Brain microvascular endothelial cell (primary cell): ENCODE measurements at regions not wholly inside any gene's neighbourhood (a gene's known extent, or its start where the extent isn't known, plus 50 kb on each side); places are given as distances from the start of the nearest gene placed in this dataset.
A peak's percentile ranks its signal among the peaks of the same experiment; 100 is the strongest.

ENCODE experiments used
- DNase-seq: peaks from one replicate; pipeline ENCODE4 v3.0.0-alpha.2; 2020
- H3K27ac ChIP-seq: fragments of 250-450 bp; sonication (Bioruptor Pico); 2 replicates; pipeline ENCODE4 v1.5.1; 2020; ENCODE audit warnings: mild to moderate bottlenecking, moderate library complexity
- H3K27me3 ChIP-seq: fragments of 250-450 bp; sonication (Bioruptor Pico); replicated peaks from 2 replicates; pipeline ENCODE4 v1.5.1; 2020; ENCODE audit warnings: mild to moderate bottlenecking
- H3K36me3 ChIP-seq: fragments of 250-450 bp; sonication (Bioruptor Pico); replicated peaks from 2 replicates; pipeline ENCODE4 v1.5.1; 2020; ENCODE audit warnings: mild to moderate bottlenecking
- H3K4me3 ChIP-seq: 2 replicates; pipeline ENCODE4 v1.5.1; 2011; ENCODE audit warnings: low read depth, mild to moderate bottlenecking, control low read depth, low read length, moderate library complexity
- in situ Hi-C: cut with HindIII; loops from 2 replicates; pipeline ENCODE4 v1.10.0; 2017; ENCODE audit warnings: low sequenced_read_pairs, low pct_ligation_motif_present
- TF ChIP-seq, protein P1 (sequence below): IDR thresholded peaks from 2 replicates; pipeline ENCODE4 v1.5.1; 2011; ENCODE audit warnings: low read depth, mild to moderate bottlenecking, moderate library complexity, low read length, control low read depth, inconsistent platforms; ENCODE audit errors: missing control alignments

DNA sequence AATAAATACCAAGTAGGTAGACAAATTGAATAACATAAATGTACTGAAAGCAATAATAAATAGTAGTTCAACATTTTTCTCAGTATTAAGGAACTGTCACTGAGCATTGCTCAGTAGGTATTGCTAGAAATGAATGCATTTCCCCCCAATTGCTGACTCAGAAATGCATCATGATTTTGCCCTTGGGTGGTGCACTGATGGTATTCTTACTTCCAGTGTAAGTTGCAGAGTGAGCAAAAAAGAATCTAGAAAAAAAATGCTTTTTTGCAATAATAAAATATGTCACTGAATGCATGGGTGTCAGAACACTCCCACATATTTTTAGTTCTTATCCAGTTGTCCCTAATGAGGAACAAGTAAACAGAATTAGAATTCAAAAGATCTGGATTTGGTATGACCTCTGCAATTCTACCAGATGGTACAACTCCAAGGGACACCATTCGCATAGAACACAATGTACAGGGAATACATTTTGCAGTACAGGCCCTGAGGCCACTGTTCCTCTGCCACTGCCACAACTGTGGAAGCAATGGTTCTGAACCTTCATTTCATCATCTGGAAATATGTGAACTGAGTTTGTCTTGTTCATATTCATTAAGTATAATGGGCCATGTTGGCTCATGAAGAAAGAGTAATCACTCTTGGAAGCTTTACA is 78.0 kb downstream of the ATP6V1G3 start:
- Histone ChIP-seq H3K36me3 (no peaks in the 10 kb centered on the region), H3K27me3 (no peaks in the 10 kb centered on the region), H3K4me3 (no peak overlapping the region), H3K27ac (no peak overlapping the region)
- DNase-seq = peak; percentile 34
- TF ChIP-seq, protein P1, sequence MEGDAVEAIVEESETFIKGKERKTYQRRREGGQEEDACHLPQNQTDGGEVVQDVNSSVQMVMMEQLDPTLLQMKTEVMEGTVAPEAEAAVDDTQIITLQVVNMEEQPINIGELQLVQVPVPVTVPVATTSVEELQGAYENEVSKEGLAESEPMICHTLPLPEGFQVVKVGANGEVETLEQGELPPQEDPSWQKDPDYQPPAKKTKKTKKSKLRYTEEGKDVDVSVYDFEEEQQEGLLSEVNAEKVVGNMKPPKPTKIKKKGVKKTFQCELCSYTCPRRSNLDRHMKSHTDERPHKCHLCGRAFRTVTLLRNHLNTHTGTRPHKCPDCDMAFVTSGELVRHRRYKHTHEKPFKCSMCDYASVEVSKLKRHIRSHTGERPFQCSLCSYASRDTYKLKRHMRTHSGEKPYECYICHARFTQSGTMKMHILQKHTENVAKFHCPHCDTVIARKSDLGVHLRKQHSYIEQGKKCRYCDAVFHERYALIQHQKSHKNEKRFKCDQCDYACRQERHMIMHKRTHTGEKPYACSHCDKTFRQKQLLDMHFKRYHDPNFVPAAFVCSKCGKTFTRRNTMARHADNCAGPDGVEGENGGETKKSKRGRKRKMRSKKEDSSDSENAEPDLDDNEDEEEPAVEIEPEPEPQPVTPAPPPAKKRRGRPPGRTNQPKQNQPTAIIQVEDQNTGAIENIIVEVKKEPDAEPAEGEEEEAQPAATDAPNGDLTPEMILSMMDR = no peak
- in situ Hi-C loops = no loop called here

- TF ChIP-seq, protein P1 = no peak
- Histone ChIP-seq H3K4me3 (no peak overlapping the region), H3K27ac (no peak overlapping the region), H3K36me3 (no peaks in the 10 kb centered on the region), H3K27me3 (no peaks in the 10 kb centered on the region)
- in situ Hi-C loops = no loop called here
- no peak for DNase-seq
Observed at GRCh38 chr1:198455966-198456365, 84.5 kb downstream of the ATP6V1G3 start.

DNA sequence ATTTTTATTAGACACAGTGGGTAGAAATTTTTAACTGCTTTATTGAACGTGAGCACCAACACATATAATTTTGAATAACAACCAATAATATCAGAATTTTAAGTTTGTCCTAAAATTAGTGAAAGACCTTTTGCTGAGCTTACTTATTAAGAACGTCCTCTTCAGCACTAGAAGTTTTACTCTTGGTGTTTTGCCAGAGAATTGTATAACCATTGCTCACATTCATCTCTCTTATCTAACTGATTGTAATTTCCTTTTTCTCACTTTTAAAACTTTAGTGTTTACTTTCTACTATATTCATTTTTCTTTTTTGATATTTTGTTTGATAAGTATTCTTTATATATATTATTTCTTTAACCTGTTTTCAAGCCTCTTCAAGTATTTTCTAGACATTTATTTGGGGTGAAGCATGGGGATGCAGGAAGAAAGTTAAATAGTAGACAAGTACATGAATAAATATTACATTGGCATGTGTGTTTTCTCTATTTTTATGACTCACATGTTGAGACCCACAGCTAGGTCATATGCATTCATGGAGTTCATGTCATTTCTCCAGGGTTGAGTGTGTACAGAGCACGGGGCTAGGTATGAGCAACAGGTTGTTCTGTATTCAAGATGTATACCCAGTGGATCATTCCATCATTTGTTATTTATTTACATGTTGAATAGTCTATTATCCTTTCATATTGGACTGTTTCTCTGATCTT is 90.6 kb downstream of the ATP6V1G3 start:
- in situ Hi-C loops = no loop called here
- Histone ChIP-seq H3K27ac (no peak overlapping the region), H3K27me3 (no peaks in the 10 kb centered on the region), H3K36me3 (no peaks in the 10 kb centered on the region), H3K4me3 (no peak overlapping the region)
- peak; percentile 31 for DNase-seq
- TF ChIP-seq, protein P1 = no peak

GRCh38 chr1:198449261-198449660 is 91.2 kb downstream of the ATP6V1G3 start:
- Histone ChIP-seq H3K36me3 (no peaks in the 10 kb centered on the region), H3K4me3 (no peak overlapping the region), H3K27ac (no peak overlapping the region), H3K27me3 (no peaks in the 10 kb centered on the region)
- TF ChIP-seq, protein P1 = no peak
- in situ Hi-C loops = no loop called here
- no peak for DNase-seq

DNA sequence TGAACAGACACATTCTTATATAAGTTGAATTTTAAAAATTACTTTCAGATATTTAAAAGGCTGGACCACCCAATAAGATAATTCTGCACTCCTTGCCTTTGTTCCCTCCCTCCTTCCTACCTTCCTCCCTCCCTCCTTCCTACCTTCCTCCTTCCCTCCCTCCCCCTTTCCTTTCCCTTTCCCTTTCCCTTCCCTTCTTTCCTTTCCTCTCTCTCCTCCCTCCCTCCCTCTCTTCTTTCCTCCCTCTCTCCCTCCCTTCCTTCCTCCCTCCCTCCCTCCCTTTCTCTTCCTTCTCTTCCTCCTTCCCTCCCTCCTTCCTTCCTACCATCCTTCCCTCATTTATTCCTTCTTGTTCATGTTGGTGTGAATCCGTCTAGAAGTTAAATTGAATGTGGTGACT is 93.0 kb downstream of the ATP6V1G3 start:
- Histone ChIP-seq H3K27ac (no peak overlapping the region), H3K36me3 (no peaks in the 10 kb centered on the region), H3K27me3 (no peaks in the 10 kb centered on the region), H3K4me3 (no peak overlapping the region)
- DNase-seq = no peak
- TF ChIP-seq, protein P1 = no peak
- in situ Hi-C loops = no loop called here
